ENCODE measurements at regions not wholly inside any gene's neighbourhood (a gene's known extent, or its start where the extent isn't known, plus 50 kb on each side); places are given as distances from the start of the nearest gene placed in this dataset.

DNA sequence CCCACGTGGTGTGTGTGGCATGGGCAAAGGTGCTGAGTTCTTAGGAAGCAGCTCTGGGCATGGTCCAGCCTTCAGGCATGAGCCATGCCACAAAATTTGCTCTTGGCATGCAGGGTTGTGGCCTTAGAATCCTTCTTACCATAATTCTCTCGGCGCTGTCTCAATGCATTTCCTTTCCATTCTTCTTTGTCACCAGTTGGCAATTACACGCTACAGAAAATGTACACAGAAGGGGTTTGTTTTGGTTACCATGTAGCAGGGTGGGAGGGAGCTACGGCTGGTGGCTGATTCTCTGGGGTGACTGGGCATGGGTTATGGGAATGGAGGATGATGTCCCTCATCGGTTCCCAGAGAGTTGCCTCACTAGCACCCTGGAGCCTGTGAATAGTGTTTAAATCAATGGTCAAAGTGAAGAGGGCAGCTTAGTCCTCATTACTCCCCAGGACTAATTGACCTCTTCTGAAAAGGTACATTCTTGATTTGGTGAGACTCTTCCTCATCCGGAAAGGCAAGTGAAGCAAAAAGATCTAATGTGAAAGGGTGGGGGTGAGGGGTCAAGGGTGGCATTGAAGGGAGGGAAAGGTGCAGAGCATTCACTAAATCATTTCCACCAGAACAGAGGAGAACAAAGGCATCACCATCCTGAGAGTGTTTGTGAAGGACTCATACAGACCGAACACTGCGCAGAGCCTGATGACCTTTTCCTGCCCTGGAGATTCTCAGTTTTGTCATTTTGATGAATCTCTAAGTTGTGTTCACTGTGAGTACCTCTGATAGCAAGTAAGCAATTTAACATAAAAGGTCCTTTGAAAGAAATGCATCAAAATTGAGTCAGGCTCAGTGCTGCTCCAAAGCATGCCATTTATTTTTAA lies 199.8 kb upstream of the SFRP2 start:
- intact Hi-C loops (cut with DNase I) = no loop called here
- ATAC-seq (no peak), DNase-seq (no peak)

DNA sequence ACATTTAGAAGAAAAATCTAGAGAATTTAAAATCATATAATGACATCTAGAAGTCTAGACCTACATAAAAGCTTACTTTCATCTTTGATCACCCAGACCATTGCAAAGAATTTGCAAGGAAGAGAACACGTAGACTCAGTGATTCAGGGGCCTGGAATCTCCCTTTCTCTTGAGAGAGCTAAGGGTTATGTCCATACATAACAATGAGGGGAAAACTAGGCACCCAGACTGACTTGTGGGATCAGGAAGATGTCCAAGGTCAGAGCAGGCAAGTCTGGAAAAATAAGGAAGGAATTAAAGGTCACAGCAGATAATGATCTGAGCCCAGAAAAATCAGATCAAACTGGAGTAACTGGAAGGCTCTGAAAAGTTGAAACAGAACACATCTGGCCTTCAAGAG lies 198.4 kb upstream of the SFRP2 start:
- intact Hi-C loops (cut with DNase I) = no loop called here
- TF ChIP-seq, protein P1, sequence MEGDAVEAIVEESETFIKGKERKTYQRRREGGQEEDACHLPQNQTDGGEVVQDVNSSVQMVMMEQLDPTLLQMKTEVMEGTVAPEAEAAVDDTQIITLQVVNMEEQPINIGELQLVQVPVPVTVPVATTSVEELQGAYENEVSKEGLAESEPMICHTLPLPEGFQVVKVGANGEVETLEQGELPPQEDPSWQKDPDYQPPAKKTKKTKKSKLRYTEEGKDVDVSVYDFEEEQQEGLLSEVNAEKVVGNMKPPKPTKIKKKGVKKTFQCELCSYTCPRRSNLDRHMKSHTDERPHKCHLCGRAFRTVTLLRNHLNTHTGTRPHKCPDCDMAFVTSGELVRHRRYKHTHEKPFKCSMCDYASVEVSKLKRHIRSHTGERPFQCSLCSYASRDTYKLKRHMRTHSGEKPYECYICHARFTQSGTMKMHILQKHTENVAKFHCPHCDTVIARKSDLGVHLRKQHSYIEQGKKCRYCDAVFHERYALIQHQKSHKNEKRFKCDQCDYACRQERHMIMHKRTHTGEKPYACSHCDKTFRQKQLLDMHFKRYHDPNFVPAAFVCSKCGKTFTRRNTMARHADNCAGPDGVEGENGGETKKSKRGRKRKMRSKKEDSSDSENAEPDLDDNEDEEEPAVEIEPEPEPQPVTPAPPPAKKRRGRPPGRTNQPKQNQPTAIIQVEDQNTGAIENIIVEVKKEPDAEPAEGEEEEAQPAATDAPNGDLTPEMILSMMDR (IDR thresholded peaks at IDR 0.05) = no peak
- Histone ChIP-seq H3K9me3 (no peaks in the 10 kb centered on the region), H3K27ac (no peak overlapping the region), H3K36me3 (no peaks in the 10 kb centered on the region), H3K4me1 (no peaks in the 10 kb centered on the region), H3K4me3 (no peak overlapping the region), H3K27me3 (ENCODE audit: low read depth) (no peaks in the 10 kb centered on the region)
- no peak for DNase-seq
- ATAC-seq = no peak

More for the DNA sequence above, 199.8 kb upstream of the SFRP2 start:
- Histone ChIP-seq H3K4me1 (no peaks in the 10 kb centered on the region), H3K36me3 (no peaks in the 10 kb centered on the region), H3K4me3 (no peak overlapping the region), H3K27me3 (ENCODE audit: low read depth) (no peaks in the 10 kb centered on the region), H3K9me3 (no peaks in the 10 kb centered on the region), H3K27ac (no peak overlapping the region)
- TF ChIP-seq, protein P1 (IDR thresholded peaks at IDR 0.05) = no peak

DNA sequence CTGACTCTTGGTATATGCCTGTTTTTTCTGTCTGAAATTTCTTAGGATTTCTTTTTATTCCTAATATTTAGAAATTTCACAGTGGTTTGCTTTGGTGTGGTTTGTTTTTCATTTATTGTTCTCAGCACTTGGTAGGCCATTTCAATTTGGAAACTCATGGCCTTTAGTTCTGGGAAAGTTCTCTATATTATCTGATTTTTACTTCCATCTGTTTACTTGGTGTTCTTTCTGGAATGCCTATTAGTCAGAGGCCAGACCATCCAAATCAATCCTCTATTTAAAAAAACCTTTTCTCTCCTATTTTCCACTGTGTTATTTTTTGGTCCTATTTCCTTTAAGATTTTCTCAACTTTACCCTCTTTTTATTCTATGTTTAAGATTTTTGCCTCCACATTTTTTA lies 188.1 kb upstream of the SFRP2 start:
- Histone ChIP-seq H3K9me3 (no peaks in the 10 kb centered on the region), H3K4me1 (no peaks in the 10 kb centered on the region), H3K27me3 (ENCODE audit: low read depth) (no peaks in the 10 kb centered on the region), H3K36me3 (no peaks in the 10 kb centered on the region), H3K4me3 (no peak overlapping the region), H3K27ac (no peak overlapping the region)
- ATAC-seq (no peak), DNase-seq (no peak)
- intact Hi-C loops (cut with DNase I) = no loop called here
- TF ChIP-seq, protein P1 (IDR thresholded peaks at IDR 0.05) = no peak

DNA sequence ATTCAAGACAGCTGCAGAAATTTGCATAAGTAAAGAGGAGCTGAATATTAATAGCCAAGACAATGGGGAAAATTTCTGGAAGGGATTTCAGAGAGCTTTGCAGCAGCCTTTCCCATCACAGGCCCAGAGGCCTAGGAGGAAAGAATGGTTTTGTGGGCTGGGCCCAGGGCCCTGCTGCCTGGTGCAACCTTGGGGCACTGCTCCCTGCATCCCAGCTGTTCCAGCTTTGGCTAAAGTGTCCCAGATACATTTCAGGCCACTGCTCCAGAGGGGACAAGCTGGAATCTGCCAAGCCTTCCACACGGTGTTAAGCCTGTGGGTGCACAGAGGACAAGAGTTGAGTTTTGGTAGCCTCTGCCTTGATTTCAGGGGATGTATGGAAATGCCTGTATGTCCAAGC lies 185.6 kb upstream of the SFRP2 start:
- H3K27me3 ChIP-seq (ENCODE audit: low read depth) = no peaks in the 10 kb centered on the region
- no peaks in the 10 kb centered on the region for H3K9me3 ChIP-seq
- no peaks in the 10 kb centered on the region for H3K36me3 ChIP-seq
- H3K4me1 ChIP-seq = no peaks in the 10 kb centered on the region
- no peak for ATAC-seq
- DNase-seq = no peak
- TF ChIP-seq, protein P1 (IDR thresholded peaks at IDR 0.05) = no peak
- intact Hi-C loops (cut with DNase I) = no loop called here
- no peak overlapping the region for H3K27ac ChIP-seq
- no peak overlapping the region for H3K4me3 ChIP-seq

DNA sequence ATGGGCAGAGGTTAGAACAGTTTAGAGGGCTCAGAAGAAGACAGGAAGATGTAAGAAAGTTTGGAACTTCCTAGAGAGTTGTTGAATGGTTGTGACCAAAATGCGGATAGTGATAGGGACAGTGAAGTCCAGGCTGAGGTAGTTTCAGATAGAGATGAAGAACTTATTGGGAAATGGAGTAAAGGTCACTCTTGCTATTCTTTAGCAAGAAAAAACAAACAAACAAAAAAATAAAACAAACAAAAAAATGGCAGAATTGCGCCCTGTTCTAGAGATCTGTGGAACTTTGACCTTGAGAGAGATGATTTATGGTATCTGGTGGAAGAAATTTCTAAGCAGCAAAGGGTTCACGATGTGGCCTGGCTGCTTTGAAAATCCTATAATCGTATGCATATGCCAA lies 185.1 kb upstream of the SFRP2 start:
- TF ChIP-seq, protein P1 (IDR thresholded peaks at IDR 0.05) = no peak
- H3K36me3 ChIP-seq = no peaks in the 10 kb centered on the region
- ATAC-seq (no peak), DNase-seq (no peak)
- intact Hi-C loops (cut with DNase I) = no loop called here
- H3K4me3 ChIP-seq = no peak overlapping the region
- no peak overlapping the region for H3K27ac ChIP-seq
- no peaks in the 10 kb centered on the region for H3K9me3 ChIP-seq
- H3K27me3 ChIP-seq (ENCODE audit: low read depth) = no peaks in the 10 kb centered on the region
- H3K4me1 ChIP-seq = no peaks in the 10 kb centered on the region
